IMR-90 (cell line): ENCODE measurements at regions not wholly inside any gene's neighbourhood (a gene's known extent, or its start where the extent isn't known, plus 50 kb on each side); places are given as distances from the start of the nearest gene placed in this dataset.

Experiments used
- BHLHE40 ChIP-seq: fragments of 150-350 bp; IDR thresholded peaks from 2 replicates; pipeline ENCODE4 v1.6.1; 2016; ENCODE audit warnings: mild to moderate bottlenecking, low read depth, low read length
- FOS ChIP-seq: fragments of 150-350 bp; IDR thresholded peaks from 2 replicates; pipeline ENCODE4 v1.6.1; 2016; ENCODE audit warnings: low read depth, low read length
- MAFK ChIP-seq: IDR thresholded peaks from 2 replicates; pipeline ENCODE4 v1.6.1; 2012; ENCODE audit warnings: low read depth, low read length, improper control_type of control experiment
- MAZ ChIP-seq: IDR thresholded peaks from 2 replicates; pipeline ENCODE4 v1.6.1; 2012; ENCODE audit warnings: low read depth, mild to moderate bottlenecking, low read length, improper control_type of control experiment, moderate library complexity, borderline replicate concordance
- MXI1 ChIP-seq: IDR thresholded peaks from 2 replicates; pipeline ENCODE4 v1.6.1; 2012; ENCODE audit warnings: low read depth, mild to moderate bottlenecking, low read length, moderate library complexity, borderline replicate concordance
- POLR2A ChIP-seq: IDR thresholded peaks from 2 replicates; pipeline ENCODE4 v1.6.1; 2012; ENCODE audit warnings: mild to moderate bottlenecking, low read depth, low read length
- RAD21 ChIP-seq: IDR thresholded peaks from 2 replicates; pipeline ENCODE4 v1.6.1; 2012; ENCODE audit warnings: low read length, improper control_type of control experiment
- RCOR1 ChIP-seq: IDR thresholded peaks from 2 replicates; pipeline ENCODE4 v1.6.1; 2012; ENCODE audit warnings: mild to moderate bottlenecking, low read length, improper control_type of control experiment; ENCODE audit not compliant: insufficient replicate concordance
- RFX5 ChIP-seq: IDR thresholded peaks from 2 replicates; pipeline ENCODE4 v1.8.0; 2012; ENCODE audit warnings: low read depth, mild to moderate bottlenecking, low read length, moderate library complexity
- TF ChIP-seq, protein P1 (sequence below): conservative IDR thresholded peaks from 2 replicates; pipeline ENCODE4 v1.5.1; 2012; ENCODE audit warnings: mild to moderate bottlenecking, low read depth, low read length, improper control_type of control experiment

- TF ChIP-seq, protein P1, sequence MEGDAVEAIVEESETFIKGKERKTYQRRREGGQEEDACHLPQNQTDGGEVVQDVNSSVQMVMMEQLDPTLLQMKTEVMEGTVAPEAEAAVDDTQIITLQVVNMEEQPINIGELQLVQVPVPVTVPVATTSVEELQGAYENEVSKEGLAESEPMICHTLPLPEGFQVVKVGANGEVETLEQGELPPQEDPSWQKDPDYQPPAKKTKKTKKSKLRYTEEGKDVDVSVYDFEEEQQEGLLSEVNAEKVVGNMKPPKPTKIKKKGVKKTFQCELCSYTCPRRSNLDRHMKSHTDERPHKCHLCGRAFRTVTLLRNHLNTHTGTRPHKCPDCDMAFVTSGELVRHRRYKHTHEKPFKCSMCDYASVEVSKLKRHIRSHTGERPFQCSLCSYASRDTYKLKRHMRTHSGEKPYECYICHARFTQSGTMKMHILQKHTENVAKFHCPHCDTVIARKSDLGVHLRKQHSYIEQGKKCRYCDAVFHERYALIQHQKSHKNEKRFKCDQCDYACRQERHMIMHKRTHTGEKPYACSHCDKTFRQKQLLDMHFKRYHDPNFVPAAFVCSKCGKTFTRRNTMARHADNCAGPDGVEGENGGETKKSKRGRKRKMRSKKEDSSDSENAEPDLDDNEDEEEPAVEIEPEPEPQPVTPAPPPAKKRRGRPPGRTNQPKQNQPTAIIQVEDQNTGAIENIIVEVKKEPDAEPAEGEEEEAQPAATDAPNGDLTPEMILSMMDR, result no peak
- TF ChIP-seq MAZ, result no peak
- no peak for TF ChIP-seq POLR2A
- TF ChIP-seq RAD21, result no peak
- TF ChIP-seq MXI1, result no peak
- TF ChIP-seq MAFK, result no peak
- TF ChIP-seq RCOR1, result no peak
- TF ChIP-seq BHLHE40, result no peak
- no peak for TF ChIP-seq RFX5
- no peak for TF ChIP-seq FOS
Observed at GRCh38 chr1:221458447-221459156, 283.3 kb downstream of the DUSP10 start.
